Keratinocyte (primary cell): ENCODE measurements at regions not wholly inside any gene's neighbourhood (a gene's known extent, or its start where the extent isn't known, plus 50 kb on each side); places are given as distances from the start of the nearest gene placed in this dataset.

ENCODE experiments used
- CTCF ChIP-seq, 3 experiments: IDR thresholded peaks in 1 of 3; conservative IDR thresholded peaks in 1 of 3; optimal IDR thresholded peaks in 1 of 3; 2 replicates in 2 of 3; 3 replicates in 1 of 3; pipeline versions ENCODE3 to v1.5.1; 2011; ENCODE audit warnings: low read length in 3 of 3, mild to moderate bottlenecking in 3 of 3, moderate library complexity in 2 of 3, control low read depth in 1 of 3, inconsistent platforms in 1 of 3; ENCODE audit not compliant: insufficient read depth in 2 of 3; ENCODE audit errors: extremely low read depth in 1 of 3
- EZH2 ChIP-seq: IDR thresholded peaks from one replicate; pipeline ENCODE4 v1.6.1; 2012; ENCODE audit warnings: inconsistent platforms, mild to moderate bottlenecking, low read length, moderate library complexity

DNA sequence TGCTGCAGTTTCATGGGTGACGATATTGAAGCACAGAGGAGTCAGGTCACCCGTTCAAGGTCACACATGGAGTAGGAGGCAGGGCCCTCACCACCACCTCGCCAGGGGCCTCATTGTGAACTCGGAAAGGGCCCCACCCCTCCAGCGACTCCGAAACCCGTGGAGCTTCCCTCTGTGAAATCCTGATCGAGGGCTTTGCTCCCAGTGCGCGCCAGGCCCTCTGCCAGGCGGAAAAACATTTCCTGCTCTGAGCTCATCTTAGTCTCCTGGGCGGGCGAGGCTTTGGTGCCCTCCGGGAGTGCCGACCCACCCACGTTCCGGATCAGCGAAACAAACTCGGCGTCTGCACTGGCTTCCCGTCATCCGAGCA, 75.0 kb upstream of the FCN1 start:
- no peak for TF ChIP-seq CTCF (optimal IDR thresholded peaks at IDR 0.05 in 1 of 3, IDR thresholded peaks at IDR 0.05 in 1 of 3, conservative IDR thresholded peaks at IDR 0.05 in 1 of 3; ENCODE audit: extremely low read depth in 1 of 3, insufficient read depth in 2 of 3, low read length in 3 of 3)
- TF ChIP-seq EZH2, result no peak
